GM12872 (cell line): ENCODE measurements at regions not wholly inside any gene's neighbourhood (a gene's known extent, or its start where the extent isn't known, plus 50 kb on each side); places are given as distances from the start of the nearest gene placed in this dataset.

Source experiments
- CTCF ChIP-seq: IDR thresholded peaks from 3 replicates; pipeline ENCODE4 v1.5.1; 2011; ENCODE audit warnings: low read depth, mild to moderate bottlenecking, low read length, moderate library complexity; ENCODE audit not compliant: insufficient read depth

- TF ChIP-seq CTCF: no peak
These were observed 301.8 kb upstream of the CHRM3 start for GRCh38 chr1:239084459-239085080.

- TF ChIP-seq CTCF: no peak
These were observed 318.9 kb upstream of the CHRM3 start for GRCh38 chr1:239067480-239067879.

DNA sequence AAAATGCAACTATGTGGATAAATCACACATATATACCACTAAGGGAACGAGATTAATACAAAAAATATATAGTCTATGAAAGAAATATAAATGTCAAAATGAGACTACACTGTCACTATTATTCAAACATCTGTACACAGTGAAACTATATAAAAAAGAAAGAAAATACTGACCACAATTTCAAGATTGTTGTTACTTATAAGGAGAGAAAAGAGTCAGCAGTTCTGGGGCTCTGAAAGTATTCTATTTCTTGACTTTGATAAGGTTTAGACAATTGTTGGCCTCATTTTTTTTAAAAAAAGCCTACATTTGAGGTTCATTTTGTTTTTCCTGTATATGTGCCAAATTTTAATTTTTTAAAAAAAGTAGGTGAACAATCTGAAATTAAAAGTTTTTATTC is 319.3 kb upstream of the CHRM3 start:
- TF ChIP-seq CTCF: no peak

DNA sequence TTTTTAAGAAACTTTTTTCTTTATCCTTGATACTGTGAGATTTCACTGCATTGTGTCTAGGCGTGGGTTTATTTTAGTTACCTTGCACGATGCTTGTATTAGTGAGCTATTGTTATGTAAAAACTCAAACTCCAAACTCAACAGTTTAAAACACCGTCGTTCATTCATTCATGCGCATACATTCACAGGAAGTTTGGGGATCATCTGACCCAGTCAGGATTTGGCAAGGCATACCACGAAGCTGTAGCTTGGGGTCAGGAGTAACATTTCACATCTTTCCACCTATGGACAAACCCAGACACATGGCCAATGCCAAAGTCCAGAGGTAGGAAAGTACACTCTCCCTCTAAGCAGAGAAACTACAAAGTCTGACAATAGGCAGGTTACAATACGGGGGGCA is 324.6 kb upstream of the CHRM3 start:
- TF ChIP-seq CTCF: no peak

GRCh38 chr1:239058190-239058589 is 328.2 kb upstream of the CHRM3 start:
- TF ChIP-seq CTCF: no peak

GRCh38 chr1:239056940-239057339 is 329.4 kb upstream of the CHRM3 start:
- TF ChIP-seq CTCF: no peak

DNA sequence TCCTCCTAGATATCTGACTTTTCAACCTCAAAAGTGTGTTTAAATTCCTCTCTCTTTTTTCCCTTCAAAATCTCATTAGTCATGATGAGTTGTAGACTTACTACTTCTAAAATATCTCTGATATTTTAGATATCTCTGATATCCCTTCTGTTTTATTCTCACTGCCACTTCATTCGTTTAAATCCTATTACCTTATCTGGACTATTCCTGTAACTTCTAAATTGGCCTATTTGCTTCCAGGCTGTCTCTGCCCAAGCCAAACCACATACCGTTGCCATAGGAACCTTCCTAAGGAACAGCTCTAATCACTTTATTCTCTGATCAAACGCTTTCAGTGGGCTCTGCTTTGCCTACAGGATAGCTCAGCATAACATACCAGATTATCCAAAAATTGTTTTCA is 333.1 kb upstream of the CHRM3 start:
- no peak for TF ChIP-seq CTCF
